GM12872 (cell line): ENCODE measurements at regions not wholly inside any gene's neighbourhood (a gene's known extent, or its start where the extent isn't known, plus 50 kb on each side); places are given as distances from the start of the nearest gene placed in this dataset.

ENCODE experiments used
- CTCF ChIP-seq: IDR thresholded peaks from 3 replicates; pipeline ENCODE4 v1.5.1; 2011; ENCODE audit warnings: low read depth, mild to moderate bottlenecking, low read length, moderate library complexity; ENCODE audit not compliant: insufficient read depth

GRCh38 chr1:4430406-4431365 is 223.7 kb upstream of the AJAP1 start:
- TF ChIP-seq CTCF = no peak

GRCh38 chr1:4431491-4431890 is 222.9 kb upstream of the AJAP1 start:
- TF ChIP-seq CTCF = no peak

- TF ChIP-seq CTCF = no peak
Measured at GRCh38 chr1:4433075-4433474, 221.3 kb upstream of the AJAP1 start.

GRCh38 chr1:4444086-4444485 is 210.3 kb upstream of the AJAP1 start:
- TF ChIP-seq CTCF = no peak

GRCh38 chr1:4447778-4448420 is 206.5 kb upstream of the AJAP1 start:
- TF ChIP-seq CTCF = no peak

GRCh38 chr1:4449972-4450371 is 204.4 kb upstream of the AJAP1 start:
- TF ChIP-seq CTCF = no peak

GRCh38 chr1:4452701-4453100 is 201.7 kb upstream of the AJAP1 start:
- TF ChIP-seq CTCF = no peak
